ENCODE measurements at regions not wholly inside any gene's neighbourhood (a gene's known extent, or its start where the extent isn't known, plus 50 kb on each side); places are given as distances from the start of the nearest gene placed in this dataset.

DNA sequence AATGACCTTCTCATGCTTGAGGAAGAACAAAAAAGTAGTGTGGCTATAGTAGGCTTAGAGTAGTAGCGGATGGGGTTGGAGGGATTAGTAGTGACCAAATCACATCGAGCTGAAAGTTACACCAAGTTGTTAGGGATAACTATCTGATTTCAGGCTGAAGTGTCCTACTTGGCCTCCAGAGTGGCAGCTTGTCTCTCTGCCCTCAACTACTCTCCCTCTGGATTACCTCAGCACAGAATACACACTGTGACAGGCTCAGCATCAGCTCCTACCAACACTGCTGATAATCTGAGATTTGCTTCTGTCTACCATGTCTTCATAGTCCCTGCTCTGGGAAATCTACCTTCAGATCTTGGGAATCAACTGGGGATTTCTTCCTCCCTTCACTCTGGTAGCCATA lies 714.6 kb upstream of the GRAMD2B start:
- H3K27ac ChIP-seq, result no peak overlapping the region
- intact Hi-C loops (cut with DNase I; ENCODE audit: low total_unique reads) (no loop called here), in situ Hi-C loops (cut with MboI; ENCODE audit: low sequenced_read_pairs in 4 of 4) (no loop called here)
- no peak for ATAC-seq
- no peak overlapping the region for H3K4me3 ChIP-seq
- H3K9me3 ChIP-seq, result peaks cover 0 to 8% (median 0%) of the 10 kb centered on the region in 3 donors
- DNase-seq, result no peak
- no peak for TF ChIP-seq POLR2A (IDR thresholded peaks at IDR 0.05)
- TF ChIP-seq CTCF (IDR thresholded peaks at IDR 0.05 in 4 of 5, conservative IDR thresholded peaks at IDR 0.05 in 1 of 5), result no peak
- H3K36me3 ChIP-seq, result no peaks in the 10 kb centered on the region
- no peaks in the 10 kb centered on the region for H3K27me3 ChIP-seq
- no peaks in the 10 kb centered on the region for H3K4me1 ChIP-seq

DNA sequence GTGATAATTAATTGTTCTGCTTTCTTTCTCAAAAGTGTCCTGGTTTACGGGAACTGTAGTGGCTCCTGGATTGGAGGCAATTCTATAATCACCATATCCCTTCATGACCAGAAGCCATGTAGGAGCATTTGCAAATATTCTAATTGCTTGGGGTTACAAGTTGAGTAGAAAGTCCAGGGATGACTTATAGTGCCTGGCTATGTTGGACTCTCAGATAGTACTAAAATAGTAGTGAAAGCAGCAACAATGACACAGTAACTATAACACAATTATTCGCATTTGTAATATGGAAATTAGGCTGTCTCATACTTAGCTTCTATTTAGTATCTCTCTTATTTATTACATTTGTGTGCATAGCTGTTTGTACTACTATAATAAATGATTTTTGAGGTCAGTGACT lies 712.5 kb upstream of the GRAMD2B start:
- Histone ChIP-seq H3K4me1 (no peaks in the 10 kb centered on the region), H3K27ac (no peak overlapping the region), H3K27me3 (no peaks in the 10 kb centered on the region), H3K4me3 (no peak overlapping the region), H3K9me3 (no peaks in the 10 kb centered on the region), H3K36me3 (no peaks in the 10 kb centered on the region)
- DNase-seq (no peak), ATAC-seq (no peak)
- TF ChIP-seq POLR2A (IDR thresholded peaks at IDR 0.05) (no peak), CTCF (IDR thresholded peaks at IDR 0.05 in 4 of 5, conservative IDR thresholded peaks at IDR 0.05 in 1 of 5) (no peak)
- intact Hi-C loops (cut with DNase I; ENCODE audit: low total_unique reads), result no loop called here
- in situ Hi-C loops (cut with MboI; ENCODE audit: low sequenced_read_pairs in 4 of 4), result no loop called here

DNA sequence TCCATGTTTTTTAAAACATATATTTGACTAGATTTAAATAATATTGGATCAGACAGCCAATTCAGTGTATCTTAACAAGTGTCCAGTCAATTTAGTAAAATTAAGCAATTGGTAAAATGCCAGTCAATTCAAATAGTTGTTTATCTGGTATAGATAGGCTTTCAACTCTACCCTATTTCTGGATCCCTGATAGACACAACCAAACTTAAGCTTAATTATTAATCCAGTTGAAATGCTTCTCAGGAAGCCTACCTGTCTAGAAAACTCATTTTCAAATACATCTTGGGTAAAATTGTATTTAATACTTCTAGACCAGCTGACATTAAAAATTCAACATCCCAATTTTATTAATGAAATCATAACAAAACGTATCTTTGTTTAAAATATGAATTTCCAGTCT lies 710.8 kb upstream of the GRAMD2B start:
- in situ Hi-C loops (cut with MboI; ENCODE audit: low sequenced_read_pairs in 4 of 4) (no loop called here), intact Hi-C loops (cut with DNase I; ENCODE audit: low total_unique reads) (no loop called here)
- H3K4me1 ChIP-seq, result no peaks in the 10 kb centered on the region
- H3K27me3 ChIP-seq, result no peaks in the 10 kb centered on the region
- H3K9me3 ChIP-seq, result no peaks in the 10 kb centered on the region
- no peak overlapping the region for H3K4me3 ChIP-seq
- ATAC-seq (no peak), DNase-seq (no peak)
- no peak overlapping the region for H3K27ac ChIP-seq
- no peak for TF ChIP-seq POLR2A (IDR thresholded peaks at IDR 0.05)
- TF ChIP-seq CTCF (IDR thresholded peaks at IDR 0.05 in 4 of 5, conservative IDR thresholded peaks at IDR 0.05 in 1 of 5), result no peak
- H3K36me3 ChIP-seq, result no peaks in the 10 kb centered on the region

DNA sequence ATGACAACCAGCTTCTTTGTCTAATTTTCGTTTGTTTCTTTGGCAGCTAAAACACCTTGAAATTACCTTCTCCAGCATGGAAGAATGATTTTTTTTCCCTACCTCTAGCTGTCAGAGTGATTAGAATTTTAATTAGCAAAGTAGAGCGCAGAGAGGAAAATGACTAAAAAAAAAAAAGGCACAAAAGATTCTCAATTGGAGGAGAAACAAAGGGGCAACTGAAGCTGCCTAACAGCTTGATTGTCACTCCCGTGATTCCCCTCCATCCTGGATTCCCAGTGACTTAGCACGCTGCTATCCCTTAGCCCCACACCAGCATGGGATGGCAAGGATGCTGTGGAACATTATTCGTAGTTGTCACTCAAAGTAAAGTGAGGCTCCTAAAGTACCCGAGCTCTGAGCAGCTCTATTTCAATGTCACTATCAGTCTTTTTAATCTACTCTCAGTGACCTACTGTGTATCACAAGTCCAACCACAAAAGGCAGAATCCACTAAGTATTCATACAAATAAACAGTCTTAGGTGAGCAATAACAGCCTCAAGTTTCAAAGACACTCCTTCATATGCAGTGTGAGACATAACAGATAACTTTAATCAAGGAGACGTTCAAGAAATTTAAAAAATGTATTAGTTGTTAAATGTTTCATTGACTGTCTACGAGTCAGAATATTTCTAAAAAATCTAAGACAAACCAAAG lies 710.0 kb upstream of the GRAMD2B start:
- Histone ChIP-seq H3K27ac (no peak overlapping the region), H3K4me3 (no peak overlapping the region), H3K36me3 (no peaks in the 10 kb centered on the region), H3K4me1 (no peaks in the 10 kb centered on the region), H3K27me3 (no peaks in the 10 kb centered on the region), H3K9me3 (no peaks in the 10 kb centered on the region)
- no peak for TF ChIP-seq POLR2A (IDR thresholded peaks at IDR 0.05)
- no peak for TF ChIP-seq CTCF (IDR thresholded peaks at IDR 0.05 in 4 of 5, conservative IDR thresholded peaks at IDR 0.05 in 1 of 5)
- ATAC-seq (no peak), DNase-seq (no peak)
- in situ Hi-C loops (cut with MboI; ENCODE audit: low sequenced_read_pairs in 4 of 4), result no loop called here
- intact Hi-C loops (cut with DNase I; ENCODE audit: low total_unique reads), result no loop called here

- TF ChIP-seq CTCF (IDR thresholded peaks at IDR 0.05 in 4 of 5, conservative IDR thresholded peaks at IDR 0.05 in 1 of 5) (no peak), POLR2A (IDR thresholded peaks at IDR 0.05) (no peak)
- peaks cover 0 to 7% of the 10 kb centered on the region in 2 donors for H3K4me1 ChIP-seq
- H3K27me3 ChIP-seq, result no peaks in the 10 kb centered on the region
- no peak overlapping the region for H3K27ac ChIP-seq
- no peaks in the 10 kb centered on the region for H3K36me3 ChIP-seq
- intact Hi-C loops (cut with DNase I; ENCODE audit: low total_unique reads), result no loop called here
- no peak overlapping the region for H3K4me3 ChIP-seq
- in situ Hi-C loops (cut with MboI; ENCODE audit: low sequenced_read_pairs in 4 of 4), result no loop called here
- ATAC-seq (no peak), DNase-seq (no peak)
- H3K9me3 ChIP-seq, result no peaks in the 10 kb centered on the region
Observed at GRCh38 chr5:125715216-125715615, 708.0 kb upstream of the GRAMD2B start.

All from gastrocnemius medialis (tissue), 4 donors.